ENCODE measurements at regions not wholly inside any gene's neighbourhood (a gene's known extent, or its start where the extent isn't known, plus 50 kb on each side); places are given as distances from the start of the nearest gene placed in this dataset.
"Not testable (repeated sequence)": the region's sequence is repeated elsewhere in the genome, so short reads cannot be mapped to it uniquely, and the experiment has no call there.

DNA sequence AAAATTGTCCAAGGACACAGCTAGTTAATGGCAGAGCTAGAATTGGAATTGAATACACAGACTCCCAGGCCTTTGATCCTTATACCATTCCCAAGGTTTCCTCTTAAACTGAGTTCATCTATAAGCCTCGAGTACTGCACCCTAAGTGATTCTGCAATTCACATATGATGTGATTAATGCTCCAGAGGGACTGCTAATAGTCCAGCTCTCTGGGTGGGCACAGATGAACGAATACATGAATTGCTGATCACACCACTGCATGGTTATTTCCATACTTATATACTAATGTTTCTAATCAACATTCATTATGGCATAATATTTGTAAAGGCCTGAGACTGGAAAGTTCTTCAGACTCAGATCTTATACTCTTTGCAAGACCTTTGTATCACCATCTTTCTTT, 101.8 kb downstream of the NUFIP1 start:
- in situ Hi-C loops (cut with HindIII; ENCODE audit: low pct_unique_long_range_greater_than_20kb, low sequenced_read_pairs), result no loop called here

DNA sequence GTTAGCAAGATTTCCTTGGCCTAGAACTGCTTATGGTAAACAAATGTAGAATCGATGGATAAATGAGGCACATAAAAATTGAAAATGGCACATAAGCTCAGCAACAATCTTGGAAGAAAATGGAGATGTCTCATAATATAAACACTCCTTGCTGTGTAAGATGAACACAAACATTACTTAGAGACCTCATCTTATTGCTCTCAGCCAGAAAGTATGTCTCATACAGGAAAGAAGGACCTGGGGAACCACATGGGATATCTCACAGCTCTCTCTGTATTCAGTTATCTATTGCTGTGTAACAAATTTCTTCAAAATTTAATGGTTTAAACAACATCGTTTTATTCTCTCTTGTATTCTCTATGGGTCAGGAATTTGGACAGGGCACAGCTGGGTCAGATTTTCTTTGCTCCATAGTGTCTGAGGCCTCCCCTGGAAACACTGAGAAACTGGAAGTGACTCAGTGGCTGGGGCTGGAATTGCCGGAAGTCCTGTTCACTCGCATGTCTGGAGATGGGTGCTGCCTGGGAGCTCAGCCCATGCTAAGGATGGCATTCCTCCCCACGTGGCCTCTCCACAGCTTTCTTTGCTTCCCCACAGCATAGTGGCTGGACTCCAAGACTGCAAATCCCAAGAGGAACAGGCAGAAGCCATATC, 105.1 kb downstream of the NUFIP1 start:
- DNase-seq (ENCODE audit: low read depth, low spot score), result no peak
- in situ Hi-C loops (cut with HindIII; ENCODE audit: low pct_unique_long_range_greater_than_20kb, low sequenced_read_pairs), result no loop called here

More for the DNA sequence above, 101.8 kb downstream of the NUFIP1 start:
- no peak for DNase-seq (ENCODE audit: low read depth, low spot score)

DNA sequence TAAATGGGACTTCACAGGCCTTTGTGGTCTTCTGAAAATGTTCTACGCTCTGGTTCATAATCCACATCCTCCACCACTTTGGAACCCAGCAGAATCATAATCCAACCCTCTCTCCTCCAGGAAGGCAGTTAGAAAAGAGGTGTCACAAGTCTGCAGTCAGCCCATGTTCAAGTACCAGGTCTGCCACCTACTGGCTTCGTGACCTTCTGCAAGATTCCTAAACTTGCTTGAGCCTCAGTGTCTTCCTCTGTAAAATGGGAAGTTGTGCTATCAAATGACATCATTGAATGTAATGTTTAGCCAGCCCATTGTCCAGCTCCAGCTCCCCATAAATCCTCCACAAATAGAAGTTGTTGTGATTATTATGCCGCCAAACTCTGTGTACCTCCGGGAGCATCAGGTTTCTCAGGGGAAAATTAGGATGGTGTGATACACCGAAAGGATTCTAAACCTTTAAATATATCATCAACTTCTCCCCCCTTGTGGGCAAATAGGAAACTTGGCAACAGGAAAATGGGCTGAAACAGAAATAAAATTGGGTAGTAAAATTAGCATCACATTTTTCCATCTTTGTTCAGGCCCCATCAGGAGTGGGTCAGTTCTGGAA, 109.7 kb downstream of the NUFIP1 start:
- DNase-seq (ENCODE audit: low read depth, low spot score), result peak; percentile 62
- in situ Hi-C loops (cut with HindIII; ENCODE audit: low pct_unique_long_range_greater_than_20kb, low sequenced_read_pairs), result no loop called here

DNA sequence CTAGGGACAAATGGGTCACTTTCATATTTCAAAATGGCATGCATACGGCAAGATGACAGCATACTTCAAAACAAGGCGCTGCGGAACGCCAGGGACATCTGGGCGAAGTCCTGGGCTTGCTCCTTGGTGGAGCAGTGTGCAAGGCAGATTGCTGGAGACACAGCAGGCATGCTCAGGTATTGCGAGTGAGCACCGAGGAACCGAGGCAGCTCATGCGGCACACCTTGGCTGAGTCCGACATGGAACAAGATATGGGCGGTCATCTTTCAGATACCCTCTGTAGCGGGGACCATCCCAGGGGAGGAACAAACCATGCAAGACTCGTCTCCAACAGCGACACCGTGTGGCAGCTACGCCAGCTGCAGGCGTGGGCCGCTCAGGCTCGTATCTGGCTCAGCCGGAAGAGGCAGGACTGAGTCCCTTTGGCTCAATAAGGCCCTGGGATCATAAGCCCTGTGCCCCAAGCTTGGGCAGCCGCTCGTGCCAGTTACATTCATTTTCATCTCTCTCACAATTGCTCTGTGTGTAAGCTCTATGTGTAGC, 112.4 kb downstream of the NUFIP1 start:
- peak; percentile 26 for DNase-seq (ENCODE audit: low read depth, low spot score)
- in situ Hi-C loops (cut with HindIII; ENCODE audit: low pct_unique_long_range_greater_than_20kb, low sequenced_read_pairs), result no loop called here

DNA sequence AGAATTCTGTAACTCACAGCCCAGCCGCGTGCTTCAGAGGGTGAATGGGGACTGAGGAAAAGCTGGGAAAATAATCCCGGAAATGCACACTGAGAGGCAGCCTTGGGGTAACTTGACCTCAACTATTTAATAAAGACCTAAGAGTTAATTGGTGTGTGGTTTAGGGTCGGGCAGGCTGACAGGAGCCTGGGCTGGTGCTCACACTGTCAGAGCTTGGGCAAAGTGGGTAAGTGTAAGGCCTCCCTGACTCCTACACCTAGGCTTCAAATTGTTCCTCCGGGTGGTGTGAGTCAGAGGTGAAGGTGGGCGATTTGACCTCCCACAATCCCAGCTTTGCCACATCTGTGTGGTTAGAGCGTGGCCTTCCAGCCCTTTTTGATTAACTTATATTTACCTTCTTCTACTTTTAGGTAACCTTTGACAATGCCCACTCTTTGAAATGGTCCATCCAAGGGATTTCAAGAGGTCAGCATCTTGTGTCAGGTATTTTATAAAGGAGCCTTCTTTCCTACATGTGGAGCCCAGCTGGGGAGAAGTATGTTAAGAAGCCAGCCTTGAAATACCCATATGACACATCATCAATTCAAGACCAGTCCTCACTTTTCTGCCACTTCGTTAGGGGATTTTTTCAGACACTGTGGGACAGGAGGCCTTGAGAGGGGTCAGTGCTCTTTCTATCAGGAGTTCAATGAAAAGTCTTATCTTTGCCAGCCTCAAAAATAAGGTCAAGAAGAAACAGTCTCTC, 114.2 kb downstream of the NUFIP1 start:
- in situ Hi-C loops (cut with HindIII; ENCODE audit: low pct_unique_long_range_greater_than_20kb, low sequenced_read_pairs), result no loop called here
- no peak for DNase-seq (ENCODE audit: low read depth, low spot score)

DNA sequence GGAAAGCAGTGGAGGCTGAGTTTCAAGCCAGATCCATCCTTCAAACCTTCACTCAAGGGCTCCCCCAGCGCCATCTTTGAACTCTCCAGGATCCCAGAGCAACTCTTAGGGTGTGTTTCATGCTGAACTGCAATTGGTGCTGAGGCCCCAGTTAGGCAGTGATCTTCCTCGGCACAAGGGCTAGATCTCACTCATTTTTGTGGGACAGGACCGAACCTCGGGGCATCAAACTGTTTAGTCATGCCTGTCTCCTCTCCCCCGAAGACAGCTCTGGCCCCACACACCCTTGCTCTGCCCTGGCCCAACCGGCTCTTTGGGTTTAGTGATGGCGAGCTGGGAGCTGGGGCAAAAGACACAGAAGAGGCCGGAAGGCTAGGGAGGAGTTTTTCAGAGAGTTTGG, 115.1 kb downstream of the NUFIP1 start:
- in situ Hi-C loops (cut with HindIII; ENCODE audit: low pct_unique_long_range_greater_than_20kb, low sequenced_read_pairs), result no loop called here
- no peak for DNase-seq (ENCODE audit: low read depth, low spot score)

DNA sequence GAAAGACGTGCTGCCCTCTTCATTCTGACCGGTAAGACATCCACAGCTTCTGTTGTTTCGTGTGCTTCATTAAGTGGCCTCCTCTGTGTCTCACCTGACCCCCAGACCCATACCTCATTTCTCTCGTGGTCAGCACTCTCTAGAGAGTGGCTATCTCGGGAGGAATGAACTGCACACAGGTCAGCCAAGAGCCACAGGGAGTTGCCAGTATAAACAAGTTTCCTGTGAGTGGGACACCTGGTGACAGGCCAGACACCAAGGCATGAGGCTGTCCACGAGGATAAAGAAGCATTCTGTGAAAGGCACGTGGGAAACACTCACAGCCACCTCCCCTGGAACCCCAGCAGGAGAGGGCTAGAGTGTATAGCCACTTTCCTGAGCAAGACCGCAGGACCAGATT, 115.8 kb downstream of the NUFIP1 start:
- in situ Hi-C loops (cut with HindIII; ENCODE audit: low pct_unique_long_range_greater_than_20kb, low sequenced_read_pairs), result no loop called here
- DNase-seq (ENCODE audit: low read depth, low spot score), result no peak

DNA sequence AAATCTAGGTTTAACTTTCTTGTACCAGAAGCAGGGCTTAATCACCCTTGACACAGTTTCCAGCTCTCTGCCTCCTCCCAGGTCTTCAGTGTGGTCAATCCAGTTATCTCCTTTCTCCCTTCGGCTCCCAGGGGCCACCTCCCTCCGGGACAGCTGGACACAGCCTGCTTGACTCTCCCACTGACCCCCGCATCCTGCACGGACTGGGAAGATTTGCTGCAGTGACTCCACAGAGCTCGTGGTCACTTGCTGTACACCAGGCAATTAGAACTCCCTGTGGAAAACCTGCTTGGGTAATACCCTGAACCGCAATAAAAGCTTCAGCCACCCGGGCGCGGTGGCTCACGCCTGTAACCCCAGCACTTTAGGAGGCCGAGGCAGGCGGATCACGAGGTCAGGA, 116.5 kb downstream of the NUFIP1 start:
- in situ Hi-C loops (cut with HindIII; ENCODE audit: low pct_unique_long_range_greater_than_20kb, low sequenced_read_pairs), result no loop called here
- DNase-seq (ENCODE audit: low read depth, low spot score), result no peak

DNA sequence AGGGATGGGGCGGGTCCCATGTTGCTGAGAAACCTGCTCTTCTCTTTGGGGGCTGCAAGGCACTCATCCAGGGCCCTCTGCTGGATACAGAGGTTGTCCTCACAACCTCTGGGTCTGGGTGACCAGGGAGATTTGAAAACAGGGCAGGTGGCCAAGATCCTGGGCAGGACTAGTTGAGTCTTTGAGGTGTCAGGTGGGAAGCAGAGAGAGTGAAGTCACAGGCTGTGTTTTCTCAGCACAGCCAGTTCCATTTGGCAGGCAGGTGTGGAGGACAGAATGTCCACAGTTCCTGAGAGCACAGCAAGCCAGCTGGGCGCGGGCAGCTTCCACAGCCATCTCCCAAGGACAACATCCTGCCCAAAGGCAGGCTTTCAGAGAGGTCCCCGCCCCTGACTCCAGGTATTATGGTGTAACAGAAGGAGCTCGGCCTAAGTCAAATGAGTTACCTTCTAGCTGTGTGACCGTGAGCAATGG, 118.8 kb downstream of the NUFIP1 start:
- in situ Hi-C loops (cut with HindIII; ENCODE audit: low pct_unique_long_range_greater_than_20kb, low sequenced_read_pairs), result no loop called here
- DNase-seq (ENCODE audit: low read depth, low spot score), result no peak

DNA sequence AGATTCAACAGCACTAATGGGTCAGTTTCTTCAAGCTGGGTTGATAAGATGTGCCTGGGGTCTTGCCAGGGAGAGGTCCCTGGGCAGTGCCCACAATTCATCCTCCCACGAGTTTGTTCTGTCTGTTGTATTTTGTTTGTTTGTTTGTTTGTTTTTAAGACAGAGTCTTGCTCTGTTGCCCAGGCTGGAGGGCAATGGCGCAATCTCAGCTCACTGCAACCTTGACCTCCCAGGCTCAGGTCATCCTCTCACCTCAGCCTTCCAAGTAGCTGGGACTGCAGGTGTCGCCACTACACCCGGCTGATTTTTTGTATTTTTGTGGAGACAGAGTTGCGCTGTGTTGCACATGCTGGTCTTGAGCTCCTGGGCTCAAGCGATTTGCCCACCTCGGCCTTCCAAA, 120.1 kb downstream of the NUFIP1 start:
- no peak for DNase-seq (ENCODE audit: low read depth, low spot score)
- in situ Hi-C loops (cut with HindIII; ENCODE audit: low pct_unique_long_range_greater_than_20kb, low sequenced_read_pairs), result no loop called here

DNA sequence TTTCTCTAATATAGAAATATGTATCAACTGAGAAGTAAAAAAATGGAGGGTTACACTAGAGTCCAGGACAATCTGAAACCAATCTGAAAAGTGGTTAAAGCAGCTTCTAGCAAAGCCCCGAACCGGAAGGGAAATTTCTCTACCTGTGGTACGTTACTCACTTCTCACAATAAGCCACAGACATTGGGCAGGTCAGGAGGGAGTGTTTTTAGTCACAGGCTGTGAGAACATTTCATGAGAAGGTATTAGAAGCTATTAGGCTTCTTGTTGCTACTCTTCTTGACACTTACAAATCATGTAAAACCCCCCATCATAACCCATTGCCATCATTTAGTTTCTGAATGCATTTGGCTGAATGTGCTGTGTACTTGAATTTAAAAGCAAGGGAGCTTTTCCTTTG, 120.9 kb downstream of the NUFIP1 start:
- in situ Hi-C loops (cut with HindIII; ENCODE audit: low pct_unique_long_range_greater_than_20kb, low sequenced_read_pairs), result no loop called here
- no peak for DNase-seq (ENCODE audit: low read depth, low spot score)

DNA sequence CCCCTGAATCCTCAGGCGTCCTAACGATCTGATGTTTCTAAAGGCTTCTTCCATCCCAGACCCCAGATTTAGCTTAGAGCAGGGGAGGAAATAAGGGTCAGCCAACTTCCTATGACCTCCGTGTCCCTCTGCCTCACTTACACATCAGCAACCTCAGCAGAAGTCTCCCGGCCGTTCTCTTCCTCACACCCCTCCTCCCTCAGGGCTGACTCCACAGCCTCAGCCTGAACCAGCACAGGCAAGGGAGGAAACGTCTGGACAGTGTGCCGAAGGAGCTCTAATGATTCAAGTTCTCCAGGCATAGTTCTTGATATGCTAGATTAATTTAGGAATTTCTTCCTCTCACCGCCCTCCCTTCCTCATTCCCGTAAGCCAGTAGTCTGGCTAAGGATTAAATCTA, 121.4 kb downstream of the NUFIP1 start:
- in situ Hi-C loops (cut with HindIII; ENCODE audit: low pct_unique_long_range_greater_than_20kb, low sequenced_read_pairs), result no loop called here
- no peak for DNase-seq (ENCODE audit: low read depth, low spot score)

DNA sequence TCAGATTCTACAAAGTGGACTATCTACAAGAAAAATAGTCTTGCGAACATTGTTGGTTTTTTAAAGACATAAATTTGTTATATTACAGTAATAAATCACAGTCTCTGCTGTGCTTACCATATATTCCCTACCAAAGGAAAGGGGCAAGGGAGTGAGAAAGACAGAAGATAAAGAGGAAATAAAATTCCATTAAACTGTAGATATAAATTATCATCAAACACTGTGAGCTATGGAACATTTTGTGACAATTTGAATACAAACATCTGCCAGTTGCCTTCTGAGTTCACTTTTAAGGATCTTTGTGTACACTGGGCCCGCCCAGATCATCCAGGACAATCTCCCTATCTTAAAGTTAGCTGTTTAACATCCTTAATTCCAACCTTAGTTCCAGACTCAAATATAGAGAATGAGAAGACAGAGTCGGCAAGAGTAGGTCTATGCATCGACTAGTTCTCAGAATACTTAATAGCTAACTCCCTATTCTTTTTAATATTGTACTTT, 122.8 kb downstream of the NUFIP1 start:
- in situ Hi-C loops (cut with HindIII; ENCODE audit: low pct_unique_long_range_greater_than_20kb, low sequenced_read_pairs), result no loop called here

DNA sequence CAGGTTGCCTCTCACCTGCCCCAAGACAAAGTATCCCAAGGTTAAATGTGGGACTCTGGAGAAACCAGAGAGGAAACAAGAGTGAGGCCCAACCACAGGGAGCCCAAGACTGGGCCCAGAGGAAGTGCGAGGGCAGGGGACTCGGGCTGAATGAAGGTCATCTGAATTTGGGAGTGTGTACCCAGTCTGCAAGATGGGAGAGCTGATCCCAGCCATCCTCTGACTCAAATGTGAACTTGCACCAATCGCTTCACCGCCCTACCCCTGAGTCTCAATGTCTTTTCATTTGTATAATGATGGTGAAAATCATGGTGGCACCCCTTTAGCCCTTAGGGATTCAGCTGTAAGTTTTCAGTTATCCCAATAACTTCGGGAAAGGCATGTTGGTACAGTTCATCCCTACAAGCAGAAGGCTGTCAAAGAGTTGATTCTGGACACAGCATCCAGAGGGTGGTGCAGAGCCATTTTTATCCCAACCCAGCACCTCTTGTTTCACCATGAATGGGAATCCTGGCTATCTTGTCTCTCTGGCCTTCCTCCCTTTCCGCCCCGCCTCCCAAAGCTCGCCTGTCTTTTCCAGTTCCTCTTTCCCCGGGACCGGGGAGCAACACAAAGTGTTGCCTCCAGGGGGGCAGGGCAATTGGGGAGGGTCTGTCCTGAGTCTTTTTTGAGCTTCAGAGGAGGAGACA, 123.4 kb downstream of the NUFIP1 start:
- in situ Hi-C loops (cut with HindIII; ENCODE audit: low pct_unique_long_range_greater_than_20kb, low sequenced_read_pairs), result no loop called here
- DNase-seq (ENCODE audit: low read depth, low spot score), result no peak

More for the DNA sequence above, 122.8 kb downstream of the NUFIP1 start:
- no peak for DNase-seq (ENCODE audit: low read depth, low spot score)

DNA sequence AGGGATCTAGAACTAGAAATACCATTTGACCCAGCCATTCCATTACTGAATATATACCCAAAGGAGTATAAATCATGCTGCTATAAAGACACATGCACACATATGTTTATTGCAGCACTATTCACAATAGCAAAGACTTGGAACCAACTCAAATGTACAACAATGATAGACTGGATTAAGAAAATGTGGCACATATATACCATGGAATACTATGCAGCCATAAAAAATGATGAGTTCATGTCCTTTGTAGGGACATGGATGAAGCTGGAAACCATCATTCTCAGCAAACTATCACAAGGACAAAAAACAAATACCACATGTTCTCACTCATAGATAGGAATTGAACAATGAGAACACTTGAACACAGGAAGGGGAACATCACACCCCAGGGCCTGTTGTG, 125.6 kb downstream of the NUFIP1 start:
- in situ Hi-C loops (cut with HindIII; ENCODE audit: low pct_unique_long_range_greater_than_20kb, low sequenced_read_pairs); DNase-seq (ENCODE audit: low read depth, low spot score): not testable (repeated sequence)

DNA sequence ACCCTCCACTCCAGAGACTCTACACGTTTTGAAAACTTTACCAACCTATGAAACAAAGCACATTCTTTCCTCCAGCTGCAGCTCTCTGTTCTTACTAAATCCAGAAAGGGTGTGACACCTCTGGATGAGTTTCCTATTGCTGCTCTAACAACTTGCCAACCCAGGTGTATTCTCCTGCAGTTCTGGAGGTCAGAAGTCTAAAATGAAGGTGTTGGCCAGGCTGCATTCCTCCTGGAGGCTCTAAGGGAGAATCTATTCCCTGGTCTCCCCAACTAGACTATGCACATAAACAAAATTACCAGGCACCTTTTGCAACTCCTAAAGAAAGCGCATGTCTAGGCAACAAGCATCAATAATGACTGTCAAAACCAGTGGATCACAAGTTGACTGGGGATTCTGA, 128.8 kb downstream of the NUFIP1 start:
- in situ Hi-C loops (cut with HindIII; ENCODE audit: low pct_unique_long_range_greater_than_20kb, low sequenced_read_pairs), result no loop called here
- no peak for DNase-seq (ENCODE audit: low read depth, low spot score)

DNA sequence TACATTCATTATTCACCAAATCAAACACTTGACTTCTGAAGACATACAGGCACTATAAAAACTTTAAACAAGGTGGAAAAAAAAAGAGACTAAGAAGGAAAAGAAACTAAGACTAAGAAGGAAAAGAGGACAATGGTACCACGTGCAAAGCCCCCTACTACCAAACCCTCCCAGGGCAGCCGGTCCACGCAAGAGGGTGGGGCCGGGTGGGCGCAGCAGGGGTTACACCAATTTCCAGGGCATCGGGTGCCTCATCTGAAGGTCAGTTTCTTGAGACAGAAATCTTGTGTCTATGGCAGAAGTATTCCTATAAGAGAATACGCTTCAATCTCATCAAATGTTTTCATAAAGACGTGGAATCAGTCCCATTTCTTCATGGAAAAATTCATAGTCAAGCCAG, 131.5 kb downstream of the NUFIP1 start:
- no peak for DNase-seq (ENCODE audit: low read depth, low spot score)
- in situ Hi-C loops (cut with HindIII; ENCODE audit: low pct_unique_long_range_greater_than_20kb, low sequenced_read_pairs), result no loop called here

DNA sequence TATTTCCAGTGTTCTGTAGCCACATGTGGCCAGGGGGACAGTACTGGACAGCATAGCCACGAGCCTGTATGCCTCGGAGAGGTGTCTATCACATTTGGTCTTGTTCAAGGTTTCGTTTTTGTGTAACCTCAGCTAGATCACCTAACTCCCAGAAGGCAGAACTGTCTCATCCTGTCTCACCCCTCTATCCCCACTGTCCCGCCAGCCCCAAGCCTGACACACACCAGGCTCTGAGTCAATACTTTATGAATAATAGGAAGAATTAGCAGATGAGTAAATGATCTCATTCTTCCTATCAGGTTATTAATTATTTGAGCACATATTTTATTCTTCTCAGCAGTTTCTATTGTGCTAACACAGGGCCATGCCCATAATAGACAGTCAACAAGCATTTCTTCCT, 132.2 kb downstream of the NUFIP1 start:
- no peak for DNase-seq (ENCODE audit: low read depth, low spot score)
- in situ Hi-C loops (cut with HindIII; ENCODE audit: low pct_unique_long_range_greater_than_20kb, low sequenced_read_pairs), result no loop called here
